Left lung (tissue), 4 donors: ENCODE measurements at regions not wholly inside any gene's neighbourhood (a gene's known extent, or its start where the extent isn't known, plus 50 kb on each side); places are given as distances from the start of the nearest gene placed in this dataset.

Experiments used
- ATAC-seq: fragments of 200-7000 bp; cut with Tn5 transposase; one replicate; pipeline ENCODE4 v1.9.1; 2020; ENCODE audit warnings: moderate library complexity
- DNase-seq, 4 donors: peaks; one replicate each; pipeline ENCODE4 v3.0.0-alpha.2; 2013 to 2020
- H3K27ac ChIP-seq, 2 donors: fragments of 200-600 bp; sonication (generic) in 1 of 2; one replicate each; pipeline versions ENCODE4 v1.5.0 to v1.8.0; 2020 to 2021
- H3K27me3 ChIP-seq, 2 donors: fragments of 200-600 bp; sonication (generic) in 1 of 2; one replicate each; pipeline versions ENCODE4 v1.5.0 to v1.8.0; 2020 to 2021
- H3K36me3 ChIP-seq, 2 donors: fragments of 200-600 bp; sonication (generic) in 1 of 2; one replicate each; pipeline versions ENCODE4 v1.5.0 to v1.8.0; 2020 to 2021
- H3K4me1 ChIP-seq, 2 donors: fragments of 200-600 bp; one replicate each; pipeline ENCODE4 v1.8.0; 2021
- H3K4me3 ChIP-seq, 2 donors: fragments of 200-600 bp; sonication (generic) in 1 of 2; one replicate each; pipeline versions ENCODE4 v1.5.0 to v1.8.0; 2020 to 2021; ENCODE audit warnings: mild to moderate bottlenecking in 1 of 2
- H3K9me3 ChIP-seq, 2 donors: fragments of 200-600 bp; sonication (generic) in 1 of 2; one replicate each; pipeline versions ENCODE4 v1.5.0 to v1.8.0; 2020 to 2021
- intact Hi-C, 2 donors: fragments of 100-400 bp; cut with DNase I; formaldehyde crosslinking; loops; one replicate each; pipeline versions ENCODE4 v1.11.2 to v1.14.2; 2022
- TF ChIP-seq, protein P1 (sequence below), 2 donors: fragments of 200-600 bp; sonication (generic) in 1 of 2; IDR thresholded peaks; one replicate each; pipeline versions ENCODE4 v1.5.0 to v1.8.0; 2021; ENCODE audit warnings: antibody characterized with exemption in 2 of 2
- donor health status: DM: no; HTN: yes; CAD: no.
- donor health status: DM: no; HTN: no; CAD: no.

GRCh38 chr3:190773948-190774347 lies 88.5 kb downstream of the GMNC start:
- no peak for DNase-seq
- no peak for ATAC-seq
- intact Hi-C loops: no loop called here
- no peak overlapping the region for H3K4me3 ChIP-seq
- H3K9me3 ChIP-seq: peaks cover 0 to 12% of the 10 kb centered on the region in 2 donors
- H3K27ac ChIP-seq: no peak overlapping the region
- H3K36me3 ChIP-seq: no peaks in the 10 kb centered on the region
- TF ChIP-seq, protein P1, sequence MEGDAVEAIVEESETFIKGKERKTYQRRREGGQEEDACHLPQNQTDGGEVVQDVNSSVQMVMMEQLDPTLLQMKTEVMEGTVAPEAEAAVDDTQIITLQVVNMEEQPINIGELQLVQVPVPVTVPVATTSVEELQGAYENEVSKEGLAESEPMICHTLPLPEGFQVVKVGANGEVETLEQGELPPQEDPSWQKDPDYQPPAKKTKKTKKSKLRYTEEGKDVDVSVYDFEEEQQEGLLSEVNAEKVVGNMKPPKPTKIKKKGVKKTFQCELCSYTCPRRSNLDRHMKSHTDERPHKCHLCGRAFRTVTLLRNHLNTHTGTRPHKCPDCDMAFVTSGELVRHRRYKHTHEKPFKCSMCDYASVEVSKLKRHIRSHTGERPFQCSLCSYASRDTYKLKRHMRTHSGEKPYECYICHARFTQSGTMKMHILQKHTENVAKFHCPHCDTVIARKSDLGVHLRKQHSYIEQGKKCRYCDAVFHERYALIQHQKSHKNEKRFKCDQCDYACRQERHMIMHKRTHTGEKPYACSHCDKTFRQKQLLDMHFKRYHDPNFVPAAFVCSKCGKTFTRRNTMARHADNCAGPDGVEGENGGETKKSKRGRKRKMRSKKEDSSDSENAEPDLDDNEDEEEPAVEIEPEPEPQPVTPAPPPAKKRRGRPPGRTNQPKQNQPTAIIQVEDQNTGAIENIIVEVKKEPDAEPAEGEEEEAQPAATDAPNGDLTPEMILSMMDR (IDR thresholded peaks at IDR 0.05): no peak
- H3K4me1 ChIP-seq: no peaks in the 10 kb centered on the region
- H3K27me3 ChIP-seq: no peaks in the 10 kb centered on the region

DNA sequence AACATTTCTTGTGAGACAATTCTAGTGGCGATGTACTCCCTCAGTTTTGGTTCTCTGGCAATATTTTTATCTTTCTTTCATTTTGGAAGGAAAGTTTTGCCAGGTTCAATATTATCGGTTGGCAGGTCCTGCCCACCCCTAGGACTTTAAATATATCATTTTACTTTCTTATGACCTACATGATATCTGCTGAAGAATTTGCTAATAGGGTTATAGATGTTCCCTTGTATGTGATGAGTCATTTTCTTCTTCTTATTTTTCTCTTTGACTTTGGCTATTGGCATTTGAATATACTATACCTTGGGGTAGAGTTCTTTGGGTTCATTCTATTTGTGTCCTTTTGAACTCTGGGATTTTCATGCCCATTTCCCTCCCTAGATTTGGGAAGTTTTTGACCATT lies 89.7 kb downstream of the GMNC start:
- H3K27me3 ChIP-seq: no peaks in the 10 kb centered on the region
- intact Hi-C loops: no loop called here
- H3K27ac ChIP-seq: no peak overlapping the region
- H3K4me1 ChIP-seq: no peaks in the 10 kb centered on the region
- H3K4me3 ChIP-seq: no peak overlapping the region
- no peaks in the 10 kb centered on the region for H3K36me3 ChIP-seq
- no peak for DNase-seq
- peaks cover 0 to 12% of the 10 kb centered on the region in 2 donors for H3K9me3 ChIP-seq
- no peak for ATAC-seq
- TF ChIP-seq, protein P1 (IDR thresholded peaks at IDR 0.05): no peak

DNA sequence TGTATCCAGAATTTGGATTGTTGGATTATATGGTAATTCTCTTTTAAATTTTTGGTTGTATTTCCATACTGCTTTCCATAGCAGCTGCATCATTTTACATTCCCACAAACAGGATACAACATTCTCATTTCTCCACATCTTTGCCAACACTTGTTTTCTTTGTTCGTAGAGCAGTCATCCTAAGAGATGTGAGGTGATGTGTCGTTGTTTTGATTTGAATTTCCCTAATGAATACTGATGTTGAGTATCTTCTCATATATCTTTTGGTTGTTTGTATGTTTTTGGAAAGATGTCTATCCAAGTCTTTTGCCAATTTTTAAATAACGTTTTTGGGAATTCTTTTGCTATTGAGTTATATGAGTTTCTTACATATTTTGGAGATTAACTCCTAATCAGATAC lies 93.6 kb downstream of the GMNC start:
- TF ChIP-seq, protein P1 (IDR thresholded peaks at IDR 0.05): no peak
- DNase-seq (no peak), ATAC-seq (no peak)
- Histone ChIP-seq H3K4me1 (no peaks in the 10 kb centered on the region), H3K9me3 (peaks cover 0 to 12% of the 10 kb centered on the region in 2 donors), H3K36me3 (no peaks in the 10 kb centered on the region), H3K27me3 (no peaks in the 10 kb centered on the region), H3K27ac (no peak overlapping the region), H3K4me3 (no peak overlapping the region)
- intact Hi-C loops: no loop called here

DNA sequence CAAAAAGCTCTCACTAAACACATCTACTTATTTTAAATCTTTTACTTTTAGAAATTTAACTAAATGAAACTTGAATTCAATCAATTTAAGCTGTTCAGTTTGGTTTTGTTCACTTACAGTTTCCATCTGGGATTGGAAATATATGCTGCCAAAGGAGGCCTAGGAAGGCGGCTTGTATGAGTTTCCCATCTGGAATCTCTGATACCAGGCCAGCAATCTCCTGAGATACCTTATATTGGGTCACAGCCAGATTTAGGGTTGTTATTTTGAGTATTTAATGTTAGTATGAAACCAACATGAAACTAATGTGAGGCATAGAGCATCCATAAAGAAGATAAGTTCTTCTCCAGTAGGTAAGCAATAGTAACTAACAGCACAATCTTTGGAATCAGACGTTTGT lies 94.6 kb downstream of the GMNC start:
- Histone ChIP-seq H3K27me3 (no peaks in the 10 kb centered on the region), H3K4me3 (no peak overlapping the region), H3K27ac (no peak overlapping the region), H3K36me3 (no peaks in the 10 kb centered on the region), H3K4me1 (no peaks in the 10 kb centered on the region), H3K9me3 (peaks cover 0 to 3% of the 10 kb centered on the region in 2 donors)
- TF ChIP-seq, protein P1 (IDR thresholded peaks at IDR 0.05): no peak
- DNase-seq (no peak), ATAC-seq (no peak)
- intact Hi-C loops: no loop called here

- no peaks in the 10 kb centered on the region for H3K36me3 ChIP-seq
- no peak overlapping the region for H3K4me3 ChIP-seq
- ATAC-seq (no peak), DNase-seq (no peak)
- intact Hi-C loops: no loop called here
- H3K27me3 ChIP-seq: no peaks in the 10 kb centered on the region
- no peaks in the 10 kb centered on the region for H3K4me1 ChIP-seq
- no peak overlapping the region for H3K27ac ChIP-seq
- no peaks in the 10 kb centered on the region for H3K9me3 ChIP-seq
- TF ChIP-seq, protein P1 (IDR thresholded peaks at IDR 0.05): no peak
These were observed 98.0 kb downstream of the GMNC start for GRCh38 chr3:190764231-190765134.
